GM13977 (cell line): ENCODE measurements at regions not wholly inside any gene's neighbourhood (a gene's known extent, or its start where the extent isn't known, plus 50 kb on each side); places are given as distances from the start of the nearest gene placed in this dataset.
"Not testable (repeated sequence)": the region's sequence is repeated elsewhere in the genome, so short reads cannot be mapped to it uniquely, and the experiment has no call there.

Source experiments
- DNase-seq: peaks from one replicate; pipeline ENCODE4 v3.0.0; 2012; ENCODE audit warnings: low spot score
- CTCF ChIP-seq: IDR thresholded peaks from 2 replicates; pipeline ENCODE4 v1.5.1; 2012; ENCODE audit warnings: mild to moderate bottlenecking, control low read depth; ENCODE audit not compliant: insufficient read depth; ENCODE audit errors: extremely low read depth, missing control alignments
- in situ Hi-C: fragments of 300-500 bp; cut with MboI; formaldehyde crosslinking; loops from one replicate; pipeline ENCODE4 v1.12.0; 2022; ENCODE audit warnings: low sequenced_read_pairs, low pct_unique_long_range_greater_than_20kb, mixed read lengths, inconsistent platforms; ENCODE audit not compliant: unreplicated experiment

DNA sequence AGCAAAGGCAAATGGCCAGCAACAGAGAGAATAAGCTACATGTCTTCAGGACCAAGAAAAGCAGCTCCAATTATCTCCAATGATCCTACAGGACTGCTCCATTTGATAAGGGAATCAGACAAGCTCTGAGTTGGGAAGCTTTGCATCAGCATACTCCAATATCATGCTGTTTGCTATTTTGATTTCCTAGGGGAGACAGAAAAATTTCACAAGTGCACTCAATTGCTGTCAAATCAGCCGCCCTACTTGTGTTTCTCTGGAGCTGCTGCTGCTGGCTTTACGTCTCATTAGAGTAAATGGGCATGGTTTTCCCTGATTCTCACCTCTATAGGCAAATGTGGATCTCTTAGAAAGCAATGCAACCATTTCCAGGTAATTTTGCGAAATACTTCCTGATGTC lies 201.7 kb downstream of the PRELID2 start:
- in situ Hi-C loops = no loop called here
- DNase-seq = no peak
- TF ChIP-seq CTCF = no peak

GRCh38 chr5:145632701-145633100 lies 202.4 kb downstream of the PRELID2 start:
- no peak for TF ChIP-seq CTCF
- in situ Hi-C loops = no loop called here
- no peak for DNase-seq

GRCh38 chr5:145629047-145629446 lies 206.1 kb downstream of the PRELID2 start:
- TF ChIP-seq CTCF = no peak
- no peak for DNase-seq
- in situ Hi-C loops = no loop called here

DNA sequence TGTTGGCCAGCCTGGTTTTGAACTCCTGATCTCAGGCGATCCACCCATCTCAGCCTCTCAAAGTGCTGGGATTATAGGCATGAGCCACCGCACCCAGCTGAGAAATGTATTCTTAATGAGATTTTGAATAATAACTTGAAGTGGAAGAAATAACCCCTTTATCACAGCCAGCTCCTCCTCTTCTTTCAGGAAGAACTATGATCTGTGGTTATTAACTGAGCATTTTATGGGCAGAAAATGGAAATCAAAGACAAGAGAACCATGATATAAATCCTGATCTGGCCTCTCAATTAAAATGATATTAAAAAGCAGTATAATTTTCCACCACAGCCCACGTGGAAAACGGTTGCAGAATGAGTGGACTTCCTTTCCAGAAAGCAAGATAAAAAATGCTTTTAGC lies 206.6 kb downstream of the PRELID2 start:
- in situ Hi-C loops = no loop called here
- no peak for TF ChIP-seq CTCF
- no peak for DNase-seq

GRCh38 chr5:145619806-145620310 lies 215.3 kb downstream of the PRELID2 start:
- no peak for TF ChIP-seq CTCF
- DNase-seq = no peak
- in situ Hi-C loops = no loop called here

DNA sequence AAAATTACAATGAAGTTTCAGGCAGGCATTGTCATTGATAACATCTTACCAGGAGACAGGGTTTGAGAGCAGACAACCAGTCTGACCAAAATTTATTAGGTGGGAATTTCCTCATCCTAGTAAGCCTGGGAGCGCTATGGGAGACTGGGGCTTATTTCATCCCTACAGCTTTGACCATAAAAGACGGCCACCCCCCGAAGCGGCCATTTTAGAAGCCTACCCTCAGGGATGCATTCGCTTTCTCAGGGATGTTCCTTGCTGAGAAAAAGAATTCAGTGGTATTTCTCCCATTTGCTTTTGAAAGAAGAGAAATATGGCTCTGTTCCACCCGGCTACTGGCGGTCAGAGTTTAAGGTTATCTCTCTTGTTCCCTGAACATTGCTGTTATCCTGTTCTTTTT lies 218.4 kb downstream of the PRELID2 start:
- in situ Hi-C loops, DNase-seq: not testable (repeated sequence)

DNA sequence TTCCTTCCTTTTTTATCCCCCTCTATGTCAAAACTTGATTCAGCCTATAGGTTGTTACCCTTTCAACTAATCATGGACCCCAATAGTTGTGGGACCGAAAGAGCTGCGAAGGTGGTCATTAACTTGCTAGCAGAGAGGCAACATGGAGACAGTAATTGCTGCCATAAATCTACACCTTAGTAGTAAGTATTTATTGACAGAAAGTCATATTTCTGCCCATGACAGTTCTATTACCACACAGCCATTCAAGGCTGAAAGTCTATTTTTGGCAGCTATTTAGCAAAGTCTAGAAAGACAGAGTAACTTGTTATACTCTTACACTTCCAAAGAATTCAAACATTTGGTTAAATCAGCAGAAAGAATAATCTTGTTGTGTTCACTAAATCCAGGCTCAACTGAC lies 236.2 kb downstream of the PRELID2 start:
- in situ Hi-C loops = no loop called here
- no peak for TF ChIP-seq CTCF
- DNase-seq = no peak
